NCI-H2196 treated with DMSO at 0.1 percent for 48 hours (cell line): ENCODE measurements at regions not wholly inside any gene's neighbourhood (a gene's known extent, or its start where the extent isn't known, plus 50 kb on each side); places are given as distances from the start of the nearest gene placed in this dataset.

Experiments used
- DNase-seq: peaks from one replicate; lab custom pipeline; 2025; ENCODE audit not compliant: unreplicated experiment; lab: John Stamatoyannopoulos, UW

DNA sequence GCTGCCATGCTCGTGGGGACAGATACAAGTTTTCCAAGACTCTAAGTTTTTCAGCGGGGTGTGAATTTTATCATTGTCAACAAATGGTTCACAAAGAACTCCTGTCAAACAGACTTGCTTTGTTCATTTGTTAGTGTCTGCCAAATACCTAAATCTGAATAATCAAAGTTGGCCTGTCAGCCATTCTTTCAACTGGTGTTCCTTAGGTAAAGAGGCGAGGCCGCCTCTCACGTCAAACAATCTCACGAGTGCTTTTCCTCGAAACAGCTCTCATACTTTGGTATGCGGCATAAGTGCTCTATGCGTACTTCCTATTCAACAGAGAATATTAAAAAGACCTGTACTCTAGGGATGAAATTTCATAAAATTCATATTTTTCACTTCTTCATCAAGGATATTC, 51.4 kb upstream of the KANK4 start:
- no peak for DNase-seq

DNA sequence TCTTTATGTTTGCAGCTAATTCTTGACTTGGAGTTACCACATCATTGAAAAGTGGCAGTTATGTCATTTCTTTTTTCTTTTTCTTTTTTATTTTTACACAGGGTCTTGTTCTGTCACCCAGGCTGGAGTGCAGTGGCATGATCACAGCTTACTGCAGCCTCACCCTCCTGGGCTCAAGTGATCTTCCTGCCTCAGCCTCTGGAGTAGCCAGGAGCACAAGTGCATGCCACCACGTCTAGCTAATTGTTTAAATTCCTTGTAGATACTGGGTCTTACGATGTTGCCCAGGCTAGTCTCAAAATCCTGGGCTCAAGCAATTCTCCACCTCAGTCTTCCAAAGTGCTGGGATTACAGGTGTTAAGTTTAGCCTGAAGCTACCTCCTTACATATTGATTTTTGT, 52.1 kb upstream of the KANK4 start:
- DNase-seq = no peak

DNA sequence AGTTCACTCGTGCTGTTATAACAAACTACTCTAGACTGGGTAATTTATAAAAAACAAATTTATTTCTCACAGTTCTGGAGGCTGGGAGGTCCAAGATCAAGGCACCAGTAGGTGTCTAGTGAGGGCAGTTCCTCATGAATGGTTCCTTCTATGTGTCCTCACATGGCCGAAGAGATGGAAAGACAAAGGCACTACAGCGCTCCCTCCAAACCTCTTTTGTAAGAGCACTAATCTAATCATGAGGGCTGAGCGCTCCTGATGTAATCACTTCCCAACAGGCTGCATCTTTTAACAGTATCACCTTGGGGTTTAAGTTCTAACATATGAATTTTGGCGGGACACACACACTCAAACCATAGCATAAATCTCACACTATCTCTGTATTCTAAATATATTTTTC, 54.0 kb upstream of the KANK4 start:
- no peak for DNase-seq

- no peak for DNase-seq
Measured at GRCh38 chr1:62377043-62377562, 57.9 kb upstream of the KANK4 start.

- no peak for DNase-seq
Measured at GRCh38 chr1:62380181-62380580, 56.7 kb upstream of the USP1 start.

DNA sequence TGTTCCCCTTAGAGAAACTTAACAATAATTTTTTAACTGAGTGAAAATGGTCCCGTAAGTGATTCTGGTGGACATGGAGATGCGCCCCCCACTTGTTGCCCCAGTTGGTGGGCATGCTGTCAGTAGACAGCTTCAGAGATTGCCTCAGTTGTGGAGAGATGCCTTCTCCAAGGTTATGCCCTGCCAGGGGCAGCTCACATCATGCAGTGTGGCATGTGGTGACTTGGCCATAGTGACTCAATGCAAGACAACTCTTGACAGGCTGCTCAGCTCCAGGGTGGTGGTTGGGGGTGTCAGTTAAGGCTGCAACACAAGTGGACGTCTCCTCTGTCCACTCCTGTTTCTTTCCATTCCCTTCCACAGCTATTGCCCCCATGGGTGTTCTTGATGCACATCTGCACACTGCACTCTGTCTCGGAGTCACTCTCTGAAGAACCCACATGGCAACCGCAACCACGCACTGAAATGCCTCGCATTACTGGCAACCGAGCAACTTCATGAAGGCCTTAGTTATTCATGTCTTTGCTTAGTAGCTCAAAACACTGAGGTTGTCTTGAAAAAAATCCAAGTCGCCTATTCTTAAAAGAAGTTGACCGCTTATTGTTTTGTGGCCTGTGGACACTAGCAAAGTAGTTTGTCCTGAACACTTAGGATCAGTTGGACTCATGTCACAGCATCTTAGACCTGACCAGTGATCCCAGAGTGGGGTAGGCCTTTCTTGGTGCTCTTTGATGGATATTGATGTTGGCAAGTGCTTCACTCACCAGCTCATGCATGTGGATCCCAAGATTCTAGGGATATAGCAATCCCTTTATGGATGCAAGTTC, 54.8 kb upstream of the USP1 start:
- DNase-seq = no peak

DNA sequence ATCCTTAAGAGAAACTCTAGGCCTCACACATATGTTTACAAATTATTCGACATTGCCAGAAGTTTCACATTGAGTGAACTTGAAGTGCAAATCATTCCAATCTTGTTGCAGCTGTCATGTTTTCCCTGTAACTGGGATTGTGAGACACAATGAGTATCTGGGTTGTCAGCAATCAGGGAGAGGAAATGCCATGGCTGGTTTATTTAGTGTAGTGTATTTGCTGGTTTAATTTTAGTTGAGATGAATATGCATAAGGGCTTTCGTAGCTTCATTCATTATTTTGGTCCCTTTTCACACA, 54.2 kb upstream of the USP1 start:
- DNase-seq = no peak

GRCh38 chr1:62384276-62385005, 52.4 kb upstream of the USP1 start:
- peak; percentile 87 for DNase-seq

- no peak for DNase-seq
Measured at GRCh38 chr1:62385923-62386322, 50.9 kb upstream of the USP1 start.

GRCh38 chr1:62386351-62387121, 50.3 kb upstream of the USP1 start:
- no peak for DNase-seq
